SU-DHL-6 (cell line): ENCODE measurements at regions not wholly inside any gene's neighbourhood (a gene's known extent, or its start where the extent isn't known, plus 50 kb on each side); places are given as distances from the start of the nearest gene placed in this dataset.

ENCODE experiments used
- H2AFZ ChIP-seq: fragments of 200-600 bp; sonication (generic); 2 replicates; pipeline ENCODE4 v1.6.1; 2014; ENCODE audit warnings: low read depth, mild to moderate bottlenecking, moderate library complexity, mixed read lengths, antibody characterized with exemption, low read length; ENCODE audit not compliant: severe bottlenecking
- H3F3A ChIP-seq: fragments of 200-600 bp; shearing (Covaris generic); 2 replicates; pipeline ENCODE4 v1.6.0; 2016; ENCODE audit warnings: antibody characterized with exemption, mild to moderate bottlenecking; ENCODE audit not compliant: insufficient read depth
- H3K27ac ChIP-seq: fragments of 200-600 bp; sonication (generic); 2 replicates; pipeline ENCODE4 v1.5.1; 2016; ENCODE audit warnings: low read depth, mild to moderate bottlenecking, low read length, moderate library complexity, mixed read lengths
- H3K27me3 ChIP-seq: fragments of 200-600 bp; sonication (generic), shearing (Covaris generic); 2 replicates; pipeline ENCODE4 v1.6.0; 2014; ENCODE audit warnings: mild to moderate bottlenecking, low read length
- H3K36me3 ChIP-seq: fragments of 200-600 bp; sonication (generic); 2 replicates; pipeline ENCODE4 v1.6.1; 2014; ENCODE audit warnings: mild to moderate bottlenecking, low read length, mixed read lengths
- H3K4me2 ChIP-seq: fragments of 300-600, 200-600 bp; shearing (Covaris generic), sonication (generic); 2 replicates; pipeline ENCODE4 v1.6.0; 2014; ENCODE audit warnings: low read length, low read depth, mild to moderate bottlenecking; ENCODE audit not compliant: poor library complexity, severe bottlenecking
- H3K4me3 ChIP-seq: fragments of 200-600 bp; sonication (generic); 2 replicates; pipeline ENCODE4 v1.5.1; 2014; ENCODE audit warnings: antibody characterized with exemption, low read length, mild to moderate bottlenecking, mixed read lengths; ENCODE audit not compliant: insufficient read depth, poor library complexity, severe bottlenecking
- H3K79me2 ChIP-seq: fragments of 200-600 bp; sonication (generic); 2 replicates; pipeline ENCODE4 v1.6.1; 2014; ENCODE audit warnings: mild to moderate bottlenecking, low read length, moderate library complexity; ENCODE audit not compliant: insufficient read depth
- H3K9ac ChIP-seq: fragments of 200-600 bp; sonication (generic); 2 replicates; pipeline ENCODE4 v1.7.0; 2014; ENCODE audit warnings: mild to moderate bottlenecking, low read length
- H3K9me2 ChIP-seq: fragments of 200-600 bp; sonication (generic); replicated peaks from 2 replicates; pipeline ENCODE4 v1.6.1; 2014; ENCODE audit warnings: low read length; ENCODE audit not compliant: insufficient read depth
- H3K9me3 ChIP-seq: fragments of 200-600 bp; sonication (generic); 2 replicates; pipeline ENCODE4 v1.6.1; 2014; ENCODE audit warnings: low read length, mixed read lengths; ENCODE audit not compliant: insufficient read depth
- H4K20me1 ChIP-seq: fragments of 200-600 bp; sonication (generic); 2 replicates; pipeline ENCODE4 v1.6.1; 2014; ENCODE audit warnings: low read depth, mild to moderate bottlenecking, antibody characterized with exemption, low read length, moderate library complexity, mixed read lengths
- EZH2phosphoT487 ChIP-seq: fragments of 200-600 bp; sonication (generic), shearing (Covaris generic); conservative IDR thresholded peaks from 2 replicates; pipeline ENCODE4 v1.6.1; 2018; ENCODE audit warnings: mild to moderate bottlenecking, antibody characterized with exemption, low read length, moderate library complexity, mixed read lengths
- TF ChIP-seq, protein P1 (sequence below): fragments of 200-600 bp; sonication (generic); IDR thresholded peaks from one replicate; pipeline ENCODE4 v1.5.1; 2017; ENCODE audit warnings: antibody characterized with exemption, mild to moderate bottlenecking, low read length, moderate library complexity; ENCODE audit not compliant: insufficient read depth, poor library complexity, severe bottlenecking

DNA sequence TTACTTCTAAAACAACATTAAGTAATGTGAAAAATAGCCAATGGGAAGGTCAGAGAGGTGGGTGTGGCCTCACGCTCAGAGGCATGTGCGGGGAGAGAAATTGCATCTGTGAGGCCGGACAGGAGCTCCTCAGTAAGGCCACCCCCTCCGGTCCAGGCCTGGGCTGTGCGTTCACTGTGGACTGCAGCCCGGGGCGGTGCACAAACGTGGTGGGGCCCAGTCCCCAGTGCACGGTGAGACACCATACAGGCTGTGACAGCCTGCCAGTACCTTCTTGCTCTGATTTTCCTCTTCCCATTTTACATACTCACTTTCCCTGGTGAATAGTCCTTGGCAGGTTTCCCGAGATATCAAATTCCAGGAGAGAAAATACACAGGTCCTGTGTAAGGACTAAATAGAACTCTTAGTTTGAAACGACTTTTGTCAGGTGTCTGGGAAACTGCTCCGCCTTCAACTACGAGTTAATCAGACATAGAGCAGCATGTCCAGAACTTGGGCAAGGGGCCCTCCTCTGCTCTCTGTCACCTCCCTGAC is 174.1 kb upstream of the MKI67 start:
- H3K27ac ChIP-seq, result no peak overlapping the region
- no peaks in the 10 kb centered on the region for H3K9me2 ChIP-seq
- no peak overlapping the region for H3K4me2 ChIP-seq
- no peak overlapping the region for H2AFZ ChIP-seq
- H3K9me3 ChIP-seq, result no peaks in the 10 kb centered on the region
- no peaks in the 10 kb centered on the region for H3K79me2 ChIP-seq
- H3K9ac ChIP-seq, result no peak overlapping the region
- TF ChIP-seq, protein P1, sequence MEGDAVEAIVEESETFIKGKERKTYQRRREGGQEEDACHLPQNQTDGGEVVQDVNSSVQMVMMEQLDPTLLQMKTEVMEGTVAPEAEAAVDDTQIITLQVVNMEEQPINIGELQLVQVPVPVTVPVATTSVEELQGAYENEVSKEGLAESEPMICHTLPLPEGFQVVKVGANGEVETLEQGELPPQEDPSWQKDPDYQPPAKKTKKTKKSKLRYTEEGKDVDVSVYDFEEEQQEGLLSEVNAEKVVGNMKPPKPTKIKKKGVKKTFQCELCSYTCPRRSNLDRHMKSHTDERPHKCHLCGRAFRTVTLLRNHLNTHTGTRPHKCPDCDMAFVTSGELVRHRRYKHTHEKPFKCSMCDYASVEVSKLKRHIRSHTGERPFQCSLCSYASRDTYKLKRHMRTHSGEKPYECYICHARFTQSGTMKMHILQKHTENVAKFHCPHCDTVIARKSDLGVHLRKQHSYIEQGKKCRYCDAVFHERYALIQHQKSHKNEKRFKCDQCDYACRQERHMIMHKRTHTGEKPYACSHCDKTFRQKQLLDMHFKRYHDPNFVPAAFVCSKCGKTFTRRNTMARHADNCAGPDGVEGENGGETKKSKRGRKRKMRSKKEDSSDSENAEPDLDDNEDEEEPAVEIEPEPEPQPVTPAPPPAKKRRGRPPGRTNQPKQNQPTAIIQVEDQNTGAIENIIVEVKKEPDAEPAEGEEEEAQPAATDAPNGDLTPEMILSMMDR, result no peak
- no peak for TF ChIP-seq EZH2phosphoT487
- H3K4me3 ChIP-seq, result no peak overlapping the region
- no peaks in the 10 kb centered on the region for H3F3A ChIP-seq
- no peaks in the 10 kb centered on the region for H3K36me3 ChIP-seq
- no peaks in the 10 kb centered on the region for H4K20me1 ChIP-seq
- no peaks in the 10 kb centered on the region for H3K27me3 ChIP-seq

DNA sequence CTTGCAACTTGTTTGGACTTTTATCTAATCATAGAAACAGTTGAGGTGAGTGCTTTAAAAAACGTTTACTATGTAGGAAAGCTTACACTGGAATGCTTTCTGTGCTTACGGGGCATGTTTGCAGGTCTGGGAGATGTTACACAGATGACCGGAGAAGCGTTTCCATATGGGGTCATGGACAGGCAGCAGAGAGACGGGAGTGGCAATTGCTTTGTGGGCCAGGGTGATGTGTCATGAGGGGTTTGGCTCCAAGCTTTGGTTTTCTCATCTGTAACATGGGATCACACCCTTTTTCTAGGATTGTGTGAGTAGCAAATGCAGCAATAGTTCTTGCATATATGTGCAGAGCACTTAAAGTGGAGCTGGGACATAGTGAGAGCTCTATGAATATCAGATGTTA is 174.8 kb upstream of the MKI67 start:
- TF ChIP-seq, protein P1, result no peak
- TF ChIP-seq EZH2phosphoT487, result no peak
- no peaks in the 10 kb centered on the region for H3K9me3 ChIP-seq

DNA sequence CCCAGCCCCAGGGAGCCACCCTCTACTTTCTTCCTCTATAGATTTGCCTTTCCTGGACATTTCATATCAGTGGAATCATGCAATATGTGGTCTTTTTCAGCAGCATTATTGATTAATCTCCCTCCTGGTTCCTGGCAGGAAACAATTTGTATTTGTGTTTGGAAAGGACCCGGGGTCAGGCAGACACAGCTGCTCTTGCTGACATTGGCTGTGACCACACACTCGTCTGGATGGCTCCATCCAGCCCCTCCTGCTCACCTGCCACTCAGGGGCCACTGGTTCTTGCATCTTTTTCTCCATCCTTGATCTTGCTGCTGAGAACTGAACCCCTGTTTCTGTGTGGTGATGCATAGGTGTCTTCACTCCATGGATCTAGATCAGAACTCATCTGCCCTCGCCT is 176.6 kb upstream of the MKI67 start:
- Histone ChIP-seq H4K20me1 (no peaks in the 10 kb centered on the region), H3K9ac (no peak overlapping the region), H3K79me2 (no peaks in the 10 kb centered on the region), H3K36me3 (no peaks in the 10 kb centered on the region), H3K27me3 (no peaks in the 10 kb centered on the region), H2AFZ (no peak overlapping the region), H3K27ac (no peak overlapping the region), H3K4me2 (no peak overlapping the region), H3F3A (no peaks in the 10 kb centered on the region), H3K4me3 (no peak overlapping the region), H3K9me3 (no peaks in the 10 kb centered on the region), H3K9me2 (no peaks in the 10 kb centered on the region)
- TF ChIP-seq EZH2phosphoT487, result no peak
- TF ChIP-seq, protein P1, result no peak

More for the DNA sequence above, 174.8 kb upstream of the MKI67 start:
- Histone ChIP-seq H3K9ac (no peak overlapping the region), H3K4me3 (no peak overlapping the region), H4K20me1 (no peaks in the 10 kb centered on the region), H3K79me2 (no peaks in the 10 kb centered on the region), H3K36me3 (no peaks in the 10 kb centered on the region), H3K27me3 (no peaks in the 10 kb centered on the region), H3F3A (no peaks in the 10 kb centered on the region), H3K9me2 (no peaks in the 10 kb centered on the region), H2AFZ (no peak overlapping the region), H3K4me2 (no peak overlapping the region), H3K27ac (no peak overlapping the region)
